ENCODE measurements at regions not wholly inside any gene's neighbourhood (a gene's known extent, or its start where the extent isn't known, plus 50 kb on each side); places are given as distances from the start of the nearest gene placed in this dataset.

DNA sequence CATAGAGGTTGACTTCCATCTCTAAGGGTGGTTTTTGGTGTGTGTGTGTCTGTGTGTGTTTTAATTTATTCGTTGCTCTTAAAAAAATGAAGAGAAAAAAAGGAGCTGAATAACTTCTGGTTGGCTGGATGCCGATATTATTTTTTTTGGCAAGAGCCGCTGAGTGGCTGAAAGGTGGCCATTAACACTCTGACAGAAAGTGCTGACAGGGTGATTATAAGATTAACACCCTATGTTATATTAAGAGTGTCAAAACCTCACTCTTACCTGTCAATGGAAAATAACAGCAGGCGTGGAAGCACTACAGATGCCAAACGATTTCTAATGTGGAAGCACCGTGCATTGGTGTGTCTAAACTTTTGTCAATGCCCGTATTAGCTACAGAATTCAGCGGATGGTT is 622.5 kb downstream of the ANKRD50 start:
- TF ChIP-seq, protein P1, sequence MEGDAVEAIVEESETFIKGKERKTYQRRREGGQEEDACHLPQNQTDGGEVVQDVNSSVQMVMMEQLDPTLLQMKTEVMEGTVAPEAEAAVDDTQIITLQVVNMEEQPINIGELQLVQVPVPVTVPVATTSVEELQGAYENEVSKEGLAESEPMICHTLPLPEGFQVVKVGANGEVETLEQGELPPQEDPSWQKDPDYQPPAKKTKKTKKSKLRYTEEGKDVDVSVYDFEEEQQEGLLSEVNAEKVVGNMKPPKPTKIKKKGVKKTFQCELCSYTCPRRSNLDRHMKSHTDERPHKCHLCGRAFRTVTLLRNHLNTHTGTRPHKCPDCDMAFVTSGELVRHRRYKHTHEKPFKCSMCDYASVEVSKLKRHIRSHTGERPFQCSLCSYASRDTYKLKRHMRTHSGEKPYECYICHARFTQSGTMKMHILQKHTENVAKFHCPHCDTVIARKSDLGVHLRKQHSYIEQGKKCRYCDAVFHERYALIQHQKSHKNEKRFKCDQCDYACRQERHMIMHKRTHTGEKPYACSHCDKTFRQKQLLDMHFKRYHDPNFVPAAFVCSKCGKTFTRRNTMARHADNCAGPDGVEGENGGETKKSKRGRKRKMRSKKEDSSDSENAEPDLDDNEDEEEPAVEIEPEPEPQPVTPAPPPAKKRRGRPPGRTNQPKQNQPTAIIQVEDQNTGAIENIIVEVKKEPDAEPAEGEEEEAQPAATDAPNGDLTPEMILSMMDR (conservative IDR thresholded peaks at IDR 0.05 in 1 of 2, IDR thresholded peaks at IDR 0.05 in 1 of 2; ENCODE audit: low read depth in 1 of 2, low read length in 2 of 2) = no peak
- no peak for TF ChIP-seq EZH2 (IDR thresholded peaks at IDR 0.05; ENCODE audit: low read length, missing control alignments)

Data from fibroblast of lung (primary cell).